SU-DHL-6 (cell line): ENCODE measurements at regions not wholly inside any gene's neighbourhood (a gene's known extent, or its start where the extent isn't known, plus 50 kb on each side); places are given as distances from the start of the nearest gene placed in this dataset.

Experiments used
- H2AFZ ChIP-seq: fragments of 200-600 bp; sonication (generic); 2 replicates; pipeline ENCODE4 v1.6.1; 2014; ENCODE audit warnings: low read depth, mild to moderate bottlenecking, moderate library complexity, mixed read lengths, antibody characterized with exemption, low read length; ENCODE audit not compliant: severe bottlenecking
- H3F3A ChIP-seq: fragments of 200-600 bp; shearing (Covaris generic); 2 replicates; pipeline ENCODE4 v1.6.0; 2016; ENCODE audit warnings: antibody characterized with exemption, mild to moderate bottlenecking; ENCODE audit not compliant: insufficient read depth
- H3K27ac ChIP-seq: fragments of 200-600 bp; sonication (generic); 2 replicates; pipeline ENCODE4 v1.5.1; 2016; ENCODE audit warnings: low read depth, mild to moderate bottlenecking, low read length, moderate library complexity, mixed read lengths
- H3K27me3 ChIP-seq: fragments of 200-600 bp; sonication (generic), shearing (Covaris generic); 2 replicates; pipeline ENCODE4 v1.6.0; 2014; ENCODE audit warnings: mild to moderate bottlenecking, low read length
- H3K36me3 ChIP-seq: fragments of 200-600 bp; sonication (generic); 2 replicates; pipeline ENCODE4 v1.6.1; 2014; ENCODE audit warnings: mild to moderate bottlenecking, low read length, mixed read lengths
- H3K4me2 ChIP-seq: fragments of 300-600, 200-600 bp; shearing (Covaris generic), sonication (generic); 2 replicates; pipeline ENCODE4 v1.6.0; 2014; ENCODE audit warnings: low read length, low read depth, mild to moderate bottlenecking; ENCODE audit not compliant: poor library complexity, severe bottlenecking
- H3K4me3 ChIP-seq: fragments of 200-600 bp; sonication (generic); 2 replicates; pipeline ENCODE4 v1.5.1; 2014; ENCODE audit warnings: antibody characterized with exemption, low read length, mild to moderate bottlenecking, mixed read lengths; ENCODE audit not compliant: insufficient read depth, poor library complexity, severe bottlenecking
- H3K79me2 ChIP-seq: fragments of 200-600 bp; sonication (generic); 2 replicates; pipeline ENCODE4 v1.6.1; 2014; ENCODE audit warnings: mild to moderate bottlenecking, low read length, moderate library complexity; ENCODE audit not compliant: insufficient read depth
- H3K9ac ChIP-seq: fragments of 200-600 bp; sonication (generic); 2 replicates; pipeline ENCODE4 v1.7.0; 2014; ENCODE audit warnings: mild to moderate bottlenecking, low read length
- H3K9me2 ChIP-seq: fragments of 200-600 bp; sonication (generic); replicated peaks from 2 replicates; pipeline ENCODE4 v1.6.1; 2014; ENCODE audit warnings: low read length; ENCODE audit not compliant: insufficient read depth
- H3K9me3 ChIP-seq: fragments of 200-600 bp; sonication (generic); 2 replicates; pipeline ENCODE4 v1.6.1; 2014; ENCODE audit warnings: low read length, mixed read lengths; ENCODE audit not compliant: insufficient read depth
- H4K20me1 ChIP-seq: fragments of 200-600 bp; sonication (generic); 2 replicates; pipeline ENCODE4 v1.6.1; 2014; ENCODE audit warnings: low read depth, mild to moderate bottlenecking, antibody characterized with exemption, low read length, moderate library complexity, mixed read lengths
- CTCF ChIP-seq: fragments of 200-600 bp; sonication (generic); IDR thresholded peaks from one replicate; pipeline ENCODE4 v1.5.1; 2017; ENCODE audit warnings: antibody characterized with exemption, mild to moderate bottlenecking, low read length, moderate library complexity; ENCODE audit not compliant: insufficient read depth, poor library complexity, severe bottlenecking
- EZH2phosphoT487 ChIP-seq: fragments of 200-600 bp; sonication (generic), shearing (Covaris generic); conservative IDR thresholded peaks from 2 replicates; pipeline ENCODE4 v1.6.1; 2018; ENCODE audit warnings: mild to moderate bottlenecking, antibody characterized with exemption, low read length, moderate library complexity, mixed read lengths

DNA sequence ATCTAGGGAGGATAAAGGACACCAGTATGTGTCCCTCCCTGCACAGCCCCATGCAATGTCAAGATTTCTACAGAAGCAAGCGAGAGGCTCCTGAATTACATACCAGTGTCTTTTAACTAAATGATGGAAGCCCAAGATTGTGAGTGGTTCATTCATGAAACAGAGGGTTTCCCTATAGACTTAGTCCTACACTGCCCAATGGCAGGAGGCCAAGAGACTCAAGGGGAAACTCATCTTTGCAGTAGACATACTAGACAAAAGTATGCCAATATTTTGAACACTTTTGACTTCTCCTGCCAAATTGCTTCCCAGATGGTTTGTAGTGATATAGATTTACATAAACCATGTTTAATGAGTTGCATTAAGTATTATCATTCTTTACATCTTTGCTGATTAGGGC is 557.2 kb upstream of the JAG1 start:
- TF ChIP-seq EZH2phosphoT487 (no peak), CTCF (no peak)
- Histone ChIP-seq H3K79me2 (no peaks in the 10 kb centered on the region), H2AFZ (no peak overlapping the region), H3K36me3 (no peaks in the 10 kb centered on the region), H3K27me3 (no peaks in the 10 kb centered on the region), H3K27ac (no peak overlapping the region), H4K20me1 (no peaks in the 10 kb centered on the region), H3K9me2 (no peaks in the 10 kb centered on the region), H3K4me3 (no peak overlapping the region), H3F3A (no peaks in the 10 kb centered on the region), H3K9me3 (no peaks in the 10 kb centered on the region), H3K4me2 (no peak overlapping the region), H3K9ac (no peak overlapping the region)

DNA sequence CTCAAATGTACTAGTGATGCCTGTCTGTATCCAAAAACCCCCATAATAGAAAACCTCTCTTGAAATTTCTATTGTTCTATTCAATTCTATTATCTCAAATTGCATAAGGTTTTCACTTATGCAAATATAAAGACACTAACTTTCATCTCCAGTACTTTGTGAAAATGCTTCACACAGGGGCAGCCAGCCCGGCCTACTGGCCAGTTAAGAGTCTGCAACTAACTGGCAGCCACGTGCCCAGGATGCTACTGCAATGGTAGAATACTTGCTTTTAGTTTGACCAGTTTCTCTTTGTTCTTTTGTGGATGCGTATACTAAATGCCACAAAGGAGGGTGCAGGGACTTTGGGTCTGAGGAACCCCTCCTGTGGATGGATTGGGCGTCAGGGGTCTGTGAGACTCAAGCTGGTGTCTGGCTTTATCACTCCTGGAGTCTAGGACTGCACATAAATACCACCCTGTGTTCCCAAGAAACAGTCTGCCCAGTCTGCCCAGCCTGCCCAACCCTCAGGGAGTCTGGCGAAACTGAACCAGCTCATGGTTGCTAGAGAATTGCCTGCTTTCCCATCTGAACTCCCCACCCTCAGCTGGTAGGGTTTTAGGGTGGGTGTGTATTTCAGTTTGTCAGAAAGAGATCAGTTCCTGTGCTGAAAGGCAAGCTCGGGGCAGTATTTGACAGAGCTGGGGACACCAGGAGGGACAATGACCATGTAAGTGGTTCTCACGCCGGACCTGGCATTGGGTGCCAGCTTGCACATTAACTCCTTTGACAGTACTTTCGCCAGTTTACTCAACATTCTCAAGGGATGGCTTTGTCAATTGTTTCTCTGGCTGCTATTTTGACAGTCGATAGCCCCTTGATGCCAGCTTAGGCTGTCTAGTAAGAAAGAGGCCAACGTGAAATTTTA is 558.2 kb upstream of the JAG1 start:
- TF ChIP-seq CTCF (no peak), EZH2phosphoT487 (no peak)

DNA sequence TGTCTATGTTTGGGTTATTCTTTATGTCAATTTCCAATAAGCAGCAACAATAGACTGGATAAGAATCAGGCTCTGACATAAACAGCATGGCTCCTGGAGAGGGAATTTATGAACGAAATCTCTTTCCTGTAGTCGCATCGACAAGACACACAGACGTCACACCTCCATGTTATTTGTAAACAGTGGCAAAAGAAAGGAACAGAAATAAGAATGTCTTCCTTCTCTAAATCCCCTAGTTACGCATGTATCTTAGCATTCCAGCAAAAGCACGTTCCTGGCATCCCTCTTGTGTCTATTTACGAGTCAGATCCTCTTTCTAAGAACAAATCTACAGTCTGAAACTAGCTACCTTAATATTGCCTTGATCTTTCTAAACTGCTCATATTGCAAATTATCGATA is 559.1 kb upstream of the JAG1 start:
- no peaks in the 10 kb centered on the region for H3K79me2 ChIP-seq
- no peaks in the 10 kb centered on the region for H4K20me1 ChIP-seq
- H3K4me2 ChIP-seq = no peak overlapping the region
- H3K9me2 ChIP-seq = no peaks in the 10 kb centered on the region
- H3K9me3 ChIP-seq = no peaks in the 10 kb centered on the region
- H2AFZ ChIP-seq = no peak overlapping the region
- TF ChIP-seq CTCF (no peak), EZH2phosphoT487 (no peak)
- H3K27me3 ChIP-seq = no peaks in the 10 kb centered on the region
- H3K4me3 ChIP-seq = no peak overlapping the region
- H3K36me3 ChIP-seq = no peaks in the 10 kb centered on the region
- no peak overlapping the region for H3K9ac ChIP-seq
- no peak overlapping the region for H3K27ac ChIP-seq
- no peaks in the 10 kb centered on the region for H3F3A ChIP-seq

More for the DNA sequence above, 558.2 kb upstream of the JAG1 start:
- no peak overlapping the region for H3K4me3 ChIP-seq
- no peak overlapping the region for H3K9ac ChIP-seq
- H3K9me3 ChIP-seq = no peaks in the 10 kb centered on the region
- no peaks in the 10 kb centered on the region for H3K9me2 ChIP-seq
- no peaks in the 10 kb centered on the region for H3K27me3 ChIP-seq
- H3K79me2 ChIP-seq = no peaks in the 10 kb centered on the region
- H2AFZ ChIP-seq = no peak overlapping the region
- no peaks in the 10 kb centered on the region for H3F3A ChIP-seq
- no peak overlapping the region for H3K4me2 ChIP-seq
- H3K36me3 ChIP-seq = no peaks in the 10 kb centered on the region
- no peak overlapping the region for H3K27ac ChIP-seq
- H4K20me1 ChIP-seq = no peaks in the 10 kb centered on the region
